ENCODE measurements at regions not wholly inside any gene's neighbourhood (a gene's known extent, or its start where the extent isn't known, plus 50 kb on each side); places are given as distances from the start of the nearest gene placed in this dataset.

DNA sequence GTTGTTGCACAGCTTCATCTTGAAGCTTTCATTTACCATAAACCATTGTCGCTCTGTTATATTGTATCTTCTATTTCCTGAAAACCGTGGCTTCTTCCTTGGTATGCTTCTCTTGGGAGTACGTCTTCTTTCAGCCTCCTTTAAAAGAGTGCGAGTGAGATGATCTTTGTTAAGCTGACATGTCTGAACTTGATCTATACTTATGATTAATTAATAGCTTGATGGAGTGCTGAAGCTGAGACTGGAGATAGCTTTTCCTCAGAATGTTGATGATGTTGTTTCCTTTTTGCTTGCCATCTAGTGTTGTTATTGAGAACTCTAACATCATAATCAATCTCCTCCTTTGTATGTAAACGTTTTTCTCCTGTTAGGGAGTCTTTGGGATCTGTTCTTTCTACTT lies 529.3 kb upstream of the SPRY2 start:
- no peak for DNase-seq (ENCODE audit: low spot score)
- Histone ChIP-seq H3K27me3 (no peaks in the 10 kb centered on the region), H3K36me3 (no peaks in the 10 kb centered on the region), H3K4me3 (no peak overlapping the region), H3K4me1 (no peaks in the 10 kb centered on the region), H3K9me3 (no peaks in the 10 kb centered on the region), H3K27ac (no peak overlapping the region)
- TF ChIP-seq, protein P1, sequence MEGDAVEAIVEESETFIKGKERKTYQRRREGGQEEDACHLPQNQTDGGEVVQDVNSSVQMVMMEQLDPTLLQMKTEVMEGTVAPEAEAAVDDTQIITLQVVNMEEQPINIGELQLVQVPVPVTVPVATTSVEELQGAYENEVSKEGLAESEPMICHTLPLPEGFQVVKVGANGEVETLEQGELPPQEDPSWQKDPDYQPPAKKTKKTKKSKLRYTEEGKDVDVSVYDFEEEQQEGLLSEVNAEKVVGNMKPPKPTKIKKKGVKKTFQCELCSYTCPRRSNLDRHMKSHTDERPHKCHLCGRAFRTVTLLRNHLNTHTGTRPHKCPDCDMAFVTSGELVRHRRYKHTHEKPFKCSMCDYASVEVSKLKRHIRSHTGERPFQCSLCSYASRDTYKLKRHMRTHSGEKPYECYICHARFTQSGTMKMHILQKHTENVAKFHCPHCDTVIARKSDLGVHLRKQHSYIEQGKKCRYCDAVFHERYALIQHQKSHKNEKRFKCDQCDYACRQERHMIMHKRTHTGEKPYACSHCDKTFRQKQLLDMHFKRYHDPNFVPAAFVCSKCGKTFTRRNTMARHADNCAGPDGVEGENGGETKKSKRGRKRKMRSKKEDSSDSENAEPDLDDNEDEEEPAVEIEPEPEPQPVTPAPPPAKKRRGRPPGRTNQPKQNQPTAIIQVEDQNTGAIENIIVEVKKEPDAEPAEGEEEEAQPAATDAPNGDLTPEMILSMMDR (IDR thresholded peaks at IDR 0.05), result no peak

DNA sequence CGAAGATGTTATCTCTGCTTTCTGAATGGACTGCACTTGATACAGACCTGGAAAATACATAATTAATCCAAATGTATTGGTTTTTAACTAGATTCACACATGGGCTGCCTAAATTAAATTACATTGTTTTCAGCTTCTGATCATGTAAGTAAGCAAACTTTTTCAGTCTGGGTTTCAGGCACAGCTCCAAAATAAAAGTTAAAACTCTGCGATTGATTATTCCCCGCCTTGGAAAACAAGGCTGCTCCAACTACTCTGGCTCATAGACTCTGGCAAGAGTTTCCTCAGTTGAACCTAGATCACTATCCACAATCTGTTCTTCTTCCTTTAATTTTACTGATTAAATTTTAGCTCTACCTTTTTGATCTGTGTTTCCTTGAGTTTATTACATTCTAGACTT lies 526.0 kb upstream of the SPRY2 start:
- H3K4me3 ChIP-seq, result no peak overlapping the region
- DNase-seq (ENCODE audit: low spot score), result no peak
- H3K36me3 ChIP-seq, result no peaks in the 10 kb centered on the region
- no peaks in the 10 kb centered on the region for H3K27me3 ChIP-seq
- H3K9me3 ChIP-seq, result no peaks in the 10 kb centered on the region
- no peak overlapping the region for H3K27ac ChIP-seq
- no peaks in the 10 kb centered on the region for H3K4me1 ChIP-seq
- TF ChIP-seq, protein P1 (IDR thresholded peaks at IDR 0.05), result no peak

DNA sequence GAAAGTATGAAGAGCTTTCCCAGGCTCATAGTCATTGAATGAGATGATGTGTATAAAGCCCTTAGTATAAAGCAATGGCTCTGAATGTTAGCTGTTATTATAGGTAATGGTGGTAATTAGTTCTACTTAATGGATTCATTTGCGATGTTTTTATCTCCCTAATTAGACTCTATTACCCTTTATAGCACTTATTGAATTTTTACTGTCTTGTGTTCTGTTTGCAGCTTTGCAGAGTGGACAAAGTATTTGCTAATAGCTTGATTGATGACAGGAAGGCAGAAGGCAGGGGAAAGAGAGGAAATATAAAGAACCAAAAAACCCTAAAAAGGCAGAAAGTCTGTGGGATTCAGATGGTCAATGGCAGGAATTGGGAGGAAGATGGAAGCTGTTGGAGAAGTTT lies 524.4 kb upstream of the SPRY2 start:
- H3K36me3 ChIP-seq, result no peaks in the 10 kb centered on the region
- no peaks in the 10 kb centered on the region for H3K9me3 ChIP-seq
- DNase-seq (ENCODE audit: low spot score), result no peak
- no peak overlapping the region for H3K27ac ChIP-seq
- H3K27me3 ChIP-seq, result no peaks in the 10 kb centered on the region
- TF ChIP-seq, protein P1 (IDR thresholded peaks at IDR 0.05), result no peak
- no peaks in the 10 kb centered on the region for H3K4me1 ChIP-seq
- no peak overlapping the region for H3K4me3 ChIP-seq

DNA sequence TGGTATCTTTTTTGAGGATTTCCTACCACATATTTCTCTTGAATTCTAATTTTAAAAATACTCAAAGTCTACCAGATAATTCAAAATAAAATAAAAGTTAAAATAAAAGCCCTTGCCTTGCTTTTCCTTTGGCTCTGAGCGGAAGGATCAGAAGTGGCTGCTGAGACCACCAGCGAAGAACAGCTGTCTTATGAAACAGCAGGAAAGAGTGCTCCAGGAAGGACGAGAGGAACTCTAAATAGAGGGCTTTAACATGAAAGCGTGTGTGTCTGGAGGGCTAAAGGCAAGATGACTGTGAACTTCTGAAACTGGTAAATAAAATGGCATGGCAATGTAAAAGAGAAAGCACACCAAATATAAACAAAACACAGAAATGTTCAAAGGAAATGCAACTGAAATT lies 521.5 kb upstream of the SPRY2 start:
- TF ChIP-seq, protein P1 (IDR thresholded peaks at IDR 0.05), result no peak
- Histone ChIP-seq H3K4me3 (no peak overlapping the region), H3K9me3 (no peaks in the 10 kb centered on the region), H3K27me3 (no peaks in the 10 kb centered on the region), H3K27ac (no peak overlapping the region), H3K36me3 (no peaks in the 10 kb centered on the region), H3K4me1 (no peaks in the 10 kb centered on the region)
- DNase-seq (ENCODE audit: low spot score), result no peak

DNA sequence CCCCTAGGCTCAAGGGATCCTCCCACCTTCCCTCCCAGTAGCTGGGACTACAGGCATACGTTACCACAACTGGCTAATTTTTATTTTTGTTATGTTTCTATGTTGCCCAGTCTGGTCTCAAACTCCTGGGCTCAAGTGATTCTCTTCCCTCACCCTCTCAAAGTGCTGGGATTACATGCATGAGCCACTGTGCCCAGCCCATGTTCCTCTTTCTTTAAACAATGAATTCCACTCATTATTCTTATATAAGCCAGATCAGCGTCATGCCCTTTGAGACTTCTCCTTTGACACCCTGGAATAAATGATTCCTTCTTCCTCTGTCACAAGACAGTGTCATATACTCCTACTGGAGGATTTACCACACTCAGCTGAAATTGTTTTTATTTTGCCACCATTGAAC lies 519.9 kb upstream of the SPRY2 start:
- Histone ChIP-seq H3K9me3 (no peaks in the 10 kb centered on the region), H3K4me3 (no peak overlapping the region), H3K4me1 (no peaks in the 10 kb centered on the region), H3K27ac (no peak overlapping the region), H3K27me3 (no peaks in the 10 kb centered on the region), H3K36me3 (no peaks in the 10 kb centered on the region)
- TF ChIP-seq, protein P1 (IDR thresholded peaks at IDR 0.05), result no peak
- DNase-seq (ENCODE audit: low spot score), result no peak

DNA sequence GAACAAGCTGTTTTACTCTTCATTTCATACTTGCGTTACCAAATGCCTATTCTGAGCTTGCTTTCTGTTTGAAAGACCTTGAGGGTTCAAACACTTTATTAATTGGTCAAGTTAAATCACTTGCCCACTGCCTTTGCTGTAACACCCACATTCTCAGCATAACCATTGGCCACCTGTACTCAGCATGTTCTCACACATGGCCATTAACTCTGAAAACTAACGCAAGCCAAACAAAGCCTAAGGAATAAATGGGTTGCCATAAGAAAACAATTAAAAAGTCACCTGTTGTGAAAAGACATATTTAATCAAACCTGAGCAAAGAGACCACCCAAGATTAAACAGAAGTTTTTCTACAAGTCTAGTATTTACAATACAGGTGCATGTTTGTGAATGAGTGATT lies 517.2 kb upstream of the SPRY2 start:
- no peaks in the 10 kb centered on the region for H3K4me1 ChIP-seq
- TF ChIP-seq, protein P1 (IDR thresholded peaks at IDR 0.05), result no peak
- H3K27me3 ChIP-seq, result no peaks in the 10 kb centered on the region
- H3K4me3 ChIP-seq, result no peak overlapping the region
- H3K27ac ChIP-seq, result no peak overlapping the region
- no peaks in the 10 kb centered on the region for H3K9me3 ChIP-seq
- H3K36me3 ChIP-seq, result no peaks in the 10 kb centered on the region
- DNase-seq (ENCODE audit: low spot score), result no peak
